Prostate gland (tissue), 2 donors: ENCODE measurements at regions not wholly inside any gene's neighbourhood (a gene's known extent, or its start where the extent isn't known, plus 50 kb on each side); places are given as distances from the start of the nearest gene placed in this dataset.

ENCODE experiments used
- DNase-seq: peaks from one replicate; pipeline ENCODE4 v3.0.0-alpha.2; 2019; ENCODE audit warnings: low spot score
- H3K27ac ChIP-seq, 2 donors: fragments of 200-600 bp; sonication (generic); 2 replicates each; pipeline ENCODE4 v1.5.1; 2017 to 2019
- H3K27me3 ChIP-seq: fragments of 200-600 bp; sonication (generic); replicated peaks from 2 replicates; pipeline ENCODE4 v1.5.1; 2019; ENCODE audit not compliant: insufficient read depth
- H3K36me3 ChIP-seq, 2 donors: fragments of 200-600 bp; sonication (generic); 1 replicate in 1 of 2; 2 replicates in 1 of 2; pipeline versions ENCODE4 v1.5.1 to v1.8.1; 2017 to 2019
- H3K4me1 ChIP-seq: fragments of 200-600 bp; sonication (generic); replicated peaks from 2 replicates; pipeline ENCODE4 v1.5.1; 2019
- H3K4me3 ChIP-seq, 2 donors: fragments of 200-600 bp; sonication (generic); 2 replicates each; pipeline ENCODE4 v1.5.1; 2017 to 2019
- H3K9me3 ChIP-seq: fragments of 200-600 bp; sonication (generic); 2 replicates; pipeline ENCODE4 v1.5.1; 2017
- POLR2A ChIP-seq: fragments of 450-650 bp; IDR thresholded peaks from one replicate; pipeline ENCODE4 v1.6.1; 2016; ENCODE audit warnings: antibody characterized with exemption, mild to moderate bottlenecking
- POLR2AphosphoS5 ChIP-seq: sonication (generic); formaldehyde crosslinking; IDR thresholded peaks from one replicate; pipeline ENCODE4 v1.6.1; 2017; ENCODE audit warnings: antibody characterized with exemption
- WGBS: methylation state at CpG from one replicate; pipeline ENCODE4 v1.1.5; 2018; 5-methylcytosine and 5-hydroxymethylcytosine counted together
- intact Hi-C: fragments of 100-400 bp; cut with DNase I; formaldehyde crosslinking; loops from one replicate; pipeline ENCODE4 v1.14.2; 2022
- TF ChIP-seq, protein P1 (sequence below), 4 experiments: fragments of 200-600 bp in 2 of 4; fragments of 450-650 bp in 2 of 4; sonication (generic) in 2 of 4; IDR thresholded peaks; 1 replicate in 3 of 4; 2 replicates in 1 of 4; pipeline ENCODE4 v1.5.1; 2016 to 2019; ENCODE audit warnings: antibody characterized with exemption in 4 of 4, mild to moderate bottlenecking in 2 of 4, moderate library complexity in 2 of 4

DNA sequence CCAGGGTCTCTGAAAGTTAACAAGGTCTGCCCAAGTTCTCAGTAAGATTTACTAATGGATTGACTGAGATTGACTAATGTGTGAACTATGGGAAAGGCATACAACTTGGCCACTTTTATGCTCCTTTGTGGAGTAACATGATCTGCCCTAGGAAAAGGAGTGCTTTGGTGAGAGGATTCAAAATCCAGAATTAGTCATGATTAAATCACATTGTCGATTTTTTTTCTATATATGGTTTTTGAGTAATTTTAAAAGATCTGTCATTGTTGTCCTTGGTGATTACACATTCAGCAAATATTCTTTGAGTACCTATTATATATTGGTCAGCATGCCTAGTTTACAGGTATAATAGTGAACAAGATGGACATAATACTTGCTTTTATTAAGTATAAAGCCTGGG lies 147.7 kb upstream of the SYT10 start:
- intact Hi-C loops, result no loop called here
- H3K27me3 ChIP-seq, result no peaks in the 10 kb centered on the region
- whole genome bisulfite sequencing, result 42% methylated on average over 1 of the region's 1 CpG
- no peaks in the 10 kb centered on the region for H3K36me3 ChIP-seq
- H3K27ac ChIP-seq, result no peak overlapping the region
- H3K4me3 ChIP-seq, result no peak overlapping the region
- no peak for DNase-seq
- H3K9me3 ChIP-seq, result no peaks in the 10 kb centered on the region
- TF ChIP-seq, protein P1, sequence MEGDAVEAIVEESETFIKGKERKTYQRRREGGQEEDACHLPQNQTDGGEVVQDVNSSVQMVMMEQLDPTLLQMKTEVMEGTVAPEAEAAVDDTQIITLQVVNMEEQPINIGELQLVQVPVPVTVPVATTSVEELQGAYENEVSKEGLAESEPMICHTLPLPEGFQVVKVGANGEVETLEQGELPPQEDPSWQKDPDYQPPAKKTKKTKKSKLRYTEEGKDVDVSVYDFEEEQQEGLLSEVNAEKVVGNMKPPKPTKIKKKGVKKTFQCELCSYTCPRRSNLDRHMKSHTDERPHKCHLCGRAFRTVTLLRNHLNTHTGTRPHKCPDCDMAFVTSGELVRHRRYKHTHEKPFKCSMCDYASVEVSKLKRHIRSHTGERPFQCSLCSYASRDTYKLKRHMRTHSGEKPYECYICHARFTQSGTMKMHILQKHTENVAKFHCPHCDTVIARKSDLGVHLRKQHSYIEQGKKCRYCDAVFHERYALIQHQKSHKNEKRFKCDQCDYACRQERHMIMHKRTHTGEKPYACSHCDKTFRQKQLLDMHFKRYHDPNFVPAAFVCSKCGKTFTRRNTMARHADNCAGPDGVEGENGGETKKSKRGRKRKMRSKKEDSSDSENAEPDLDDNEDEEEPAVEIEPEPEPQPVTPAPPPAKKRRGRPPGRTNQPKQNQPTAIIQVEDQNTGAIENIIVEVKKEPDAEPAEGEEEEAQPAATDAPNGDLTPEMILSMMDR (IDR thresholded peaks at IDR 0.05), result no peak
- TF ChIP-seq POLR2AphosphoS5 (no peak), POLR2A (no peak)
- no peaks in the 10 kb centered on the region for H3K4me1 ChIP-seq

DNA sequence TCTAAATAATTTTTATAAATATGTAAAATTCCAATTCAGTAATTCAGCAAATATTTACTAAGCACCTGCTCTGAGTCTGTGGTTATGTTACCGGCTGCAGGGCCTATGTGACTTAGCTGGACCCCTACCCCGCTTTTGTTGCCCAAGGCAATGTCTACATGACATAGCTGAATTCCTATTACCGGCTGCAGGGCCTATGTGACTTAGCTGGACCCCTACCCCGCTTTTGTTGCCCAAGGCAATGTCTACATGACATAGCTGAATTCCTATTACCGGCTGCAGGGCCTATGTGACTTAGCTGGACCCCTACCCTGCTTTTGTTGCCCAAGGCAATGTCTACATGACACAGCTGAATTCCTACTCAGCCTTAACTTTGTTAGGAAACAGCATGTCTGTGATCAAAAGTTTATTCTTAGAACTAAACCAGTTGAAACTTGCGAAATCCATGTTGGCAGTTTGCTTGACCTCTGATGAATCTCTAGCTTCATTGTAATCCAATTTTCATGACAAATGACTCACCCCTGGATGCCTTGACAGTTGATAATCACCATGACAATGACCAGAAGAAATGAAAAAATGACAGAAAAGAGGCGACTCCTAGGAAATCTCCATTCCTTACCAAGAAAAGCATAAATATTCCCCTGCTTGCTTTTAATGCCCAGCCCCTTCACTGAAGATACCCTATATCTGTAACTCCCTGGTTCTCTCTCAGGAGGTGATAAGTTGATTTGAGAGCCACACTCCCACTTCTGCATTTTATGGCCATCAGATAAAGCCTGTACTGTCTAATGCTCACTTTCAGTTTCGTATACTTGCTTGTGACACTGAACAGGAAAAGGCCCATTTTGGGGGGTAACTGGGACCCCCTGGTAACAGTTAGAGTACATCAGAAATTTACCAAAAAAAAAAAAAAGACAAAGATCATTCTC lies 148.4 kb upstream of the SYT10 start:
- TF ChIP-seq, protein P1 (IDR thresholded peaks at IDR 0.05), result no peak
- peak; percentile 27 for TF ChIP-seq POLR2AphosphoS5
- Histone ChIP-seq H3K36me3 (no peaks in the 10 kb centered on the region), H3K27me3 (no peaks in the 10 kb centered on the region), H3K4me3 (no peak overlapping the region), H3K9me3 (no peaks in the 10 kb centered on the region), H3K27ac (no peak overlapping the region), H3K4me1 (no peaks in the 10 kb centered on the region)
- 44% methylated on average over 8 of the region's 8 CpGs for WGBS
- peak; percentile 7 for DNase-seq
- intact Hi-C loops, result no loop called here

DNA sequence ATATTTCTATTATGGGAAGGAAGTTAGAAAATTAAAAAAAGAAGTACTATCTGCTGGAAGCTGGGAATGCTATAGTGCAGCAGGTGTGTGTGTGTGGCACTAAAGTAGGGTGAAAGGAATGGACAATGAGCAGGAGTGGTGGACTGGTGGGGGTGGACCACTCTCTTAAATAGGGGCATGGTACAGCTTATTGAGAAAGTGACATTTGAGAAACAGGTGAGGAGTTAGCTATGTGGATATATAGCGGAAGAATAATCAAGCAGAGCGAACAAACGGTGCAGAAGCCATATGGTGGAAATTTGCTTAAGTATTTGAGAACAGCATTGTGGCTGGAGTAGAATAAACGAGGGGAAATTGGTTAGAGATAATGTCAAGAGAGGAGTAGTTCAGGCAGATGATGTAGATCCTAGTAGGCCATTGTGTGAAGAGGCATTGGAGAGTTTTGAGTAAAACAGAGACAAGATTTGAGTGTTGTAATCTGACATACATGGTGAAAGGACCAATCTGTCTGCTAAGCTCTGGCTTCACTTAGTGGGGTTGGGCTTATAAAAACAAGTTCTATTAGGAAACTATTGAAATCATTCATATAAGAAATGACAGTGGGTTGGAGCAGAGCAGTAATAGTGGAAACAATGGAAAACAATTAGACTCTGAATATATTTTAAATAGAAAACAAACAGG lies 149.2 kb upstream of the SYT10 start:
- Histone ChIP-seq H3K4me3 (no peak overlapping the region), H3K9me3 (no peaks in the 10 kb centered on the region), H3K27me3 (no peaks in the 10 kb centered on the region), H3K4me1 (no peaks in the 10 kb centered on the region), H3K27ac (no peak overlapping the region), H3K36me3 (no peaks in the 10 kb centered on the region)
- intact Hi-C loops, result no loop called here
- TF ChIP-seq POLR2AphosphoS5, result no peak
- TF ChIP-seq, protein P1 (IDR thresholded peaks at IDR 0.05), result no peak
- TF ChIP-seq POLR2A, result no peak
- DNase-seq, result no peak
- WGBS, result 82% methylated on average over 4 of the region's 4 CpGs

DNA sequence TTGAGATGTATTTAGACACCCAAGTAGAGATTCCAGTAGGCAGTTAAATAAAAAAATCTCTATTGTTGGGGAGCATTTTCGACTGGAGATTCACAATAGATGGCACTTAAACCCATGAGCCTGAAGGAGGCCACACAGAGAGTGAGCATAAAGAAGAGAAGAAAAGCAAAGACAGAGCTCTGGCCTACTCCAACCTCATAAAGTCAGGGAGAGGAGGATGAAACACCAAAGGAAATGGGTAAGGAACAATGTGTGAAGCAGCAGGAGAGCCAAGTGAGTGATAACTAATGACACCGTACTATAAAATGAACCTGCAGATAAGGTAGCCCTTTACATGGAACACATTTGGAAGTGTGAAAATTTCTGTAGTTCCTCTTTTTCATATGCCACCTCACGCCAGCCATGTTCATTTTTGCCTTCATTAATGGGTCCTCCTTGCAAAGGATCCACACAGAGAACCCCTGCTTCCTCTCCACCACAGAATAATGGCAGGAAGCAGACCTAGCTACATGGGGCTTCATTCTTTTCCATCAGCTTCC lies 150.0 kb upstream of the SYT10 start:
- TF ChIP-seq POLR2A, result no peak
- TF ChIP-seq, protein P1 (IDR thresholded peaks at IDR 0.05), result no peak
- TF ChIP-seq POLR2AphosphoS5, result no peak
- no peaks in the 10 kb centered on the region for H3K27me3 ChIP-seq

More for the DNA sequence above, 150.0 kb upstream of the SYT10 start:
- WGBS, result 74% methylated on average over 3 of the region's 3 CpGs
- Histone ChIP-seq H3K36me3 (no peaks in the 10 kb centered on the region), H3K4me3 (no peak overlapping the region), H3K27ac (no peak overlapping the region), H3K9me3 (no peaks in the 10 kb centered on the region), H3K4me1 (no peaks in the 10 kb centered on the region)
- intact Hi-C loops, result no loop called here
- DNase-seq, result no peak
